ENCODE measurements at regions not wholly inside any gene's neighbourhood (a gene's known extent, or its start where the extent isn't known, plus 50 kb on each side); places are given as distances from the start of the nearest gene placed in this dataset.
"Not testable (repeated sequence)": the region's sequence is repeated elsewhere in the genome, so short reads cannot be mapped to it uniquely, and the experiment has no call there.

DNA sequence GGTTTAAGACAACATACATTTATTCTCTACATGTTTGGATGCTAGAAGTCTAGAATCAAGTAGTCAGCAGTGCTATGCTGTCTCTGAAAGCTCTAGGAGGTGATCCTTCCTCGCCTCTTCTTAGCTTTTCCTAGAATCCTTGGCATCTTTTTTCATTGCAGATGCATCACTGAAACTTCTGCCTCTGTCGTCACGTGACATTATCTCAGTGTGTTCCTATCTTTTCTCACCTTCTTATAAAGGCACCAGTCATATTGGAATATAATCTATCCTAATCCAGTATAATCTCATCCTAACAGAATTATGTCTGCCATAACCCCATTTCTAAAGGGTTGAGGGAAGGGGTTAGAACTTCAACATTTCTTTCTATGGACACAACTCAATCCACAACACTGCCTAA is 851.2 kb upstream of the CRIM1 start:
- intact Hi-C loops (cut with DNase I), result no loop called here
- DNase-seq (ENCODE audit: low spot score), result no peak

DNA sequence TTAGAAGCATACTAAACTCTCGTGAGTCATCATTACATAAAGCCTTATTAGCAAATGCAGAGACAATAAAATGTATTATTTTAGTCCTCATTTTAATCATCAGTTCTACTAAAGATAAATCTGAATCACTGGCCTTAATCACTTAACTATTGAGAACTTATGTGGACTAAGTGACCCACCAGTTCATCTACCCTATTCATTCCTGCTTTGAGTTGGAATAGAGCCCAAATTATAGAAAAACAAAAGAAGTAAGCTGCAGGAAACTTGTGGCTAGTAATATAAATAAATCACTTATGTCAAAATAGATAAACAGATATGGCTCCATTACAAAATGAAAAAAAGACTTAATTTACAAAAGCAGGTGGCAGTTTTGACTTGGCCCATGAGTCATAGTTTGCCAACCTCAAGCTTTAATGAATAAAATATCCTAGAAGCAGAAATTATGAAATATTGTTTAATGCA is 851.8 kb upstream of the CRIM1 start:
- DNase-seq (ENCODE audit: low spot score), result no peak
- intact Hi-C loops (cut with DNase I), result no loop called here

DNA sequence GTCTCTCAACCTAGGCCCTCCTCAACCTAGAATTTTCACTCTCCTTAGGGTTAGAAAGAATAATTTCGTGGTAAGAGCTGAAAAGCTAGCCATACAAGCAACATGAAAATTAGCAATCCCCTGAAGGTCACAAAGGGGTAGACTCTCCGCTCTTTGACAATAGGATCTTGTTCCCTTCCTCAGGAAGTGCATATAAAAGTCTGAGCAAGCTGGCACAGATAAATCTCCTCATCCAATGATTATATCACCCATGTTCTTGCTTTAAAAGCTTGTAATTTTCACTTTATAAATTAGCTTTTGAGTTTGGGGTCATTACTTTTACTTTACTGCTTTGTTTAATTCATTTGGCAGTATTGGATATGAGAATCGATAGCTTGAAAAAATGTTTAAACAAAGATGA is 852.3 kb upstream of the CRIM1 start:
- intact Hi-C loops (cut with DNase I), result no loop called here
- DNase-seq (ENCODE audit: low spot score), result no peak

DNA sequence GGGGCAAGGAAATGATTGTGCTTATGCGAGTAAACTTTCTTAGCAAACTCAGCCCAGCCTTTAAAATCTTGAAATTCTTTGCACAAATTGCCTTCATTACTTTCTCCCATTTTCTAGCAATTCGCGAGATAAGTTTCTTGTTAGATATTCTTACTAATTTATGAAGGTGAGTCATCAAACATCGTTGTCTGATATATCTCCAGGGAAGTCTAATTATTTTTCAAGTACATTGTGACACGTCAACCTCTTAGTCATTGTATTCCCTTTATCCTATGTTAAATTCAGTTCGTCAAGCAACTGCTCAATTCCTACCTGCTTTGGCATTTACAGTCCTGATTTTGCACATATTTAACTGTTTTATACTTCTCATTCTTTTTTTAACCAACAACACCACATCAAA is 854.5 kb upstream of the CRIM1 start:
- intact Hi-C loops (cut with DNase I), result no loop called here
- no peak for DNase-seq (ENCODE audit: low spot score)

DNA sequence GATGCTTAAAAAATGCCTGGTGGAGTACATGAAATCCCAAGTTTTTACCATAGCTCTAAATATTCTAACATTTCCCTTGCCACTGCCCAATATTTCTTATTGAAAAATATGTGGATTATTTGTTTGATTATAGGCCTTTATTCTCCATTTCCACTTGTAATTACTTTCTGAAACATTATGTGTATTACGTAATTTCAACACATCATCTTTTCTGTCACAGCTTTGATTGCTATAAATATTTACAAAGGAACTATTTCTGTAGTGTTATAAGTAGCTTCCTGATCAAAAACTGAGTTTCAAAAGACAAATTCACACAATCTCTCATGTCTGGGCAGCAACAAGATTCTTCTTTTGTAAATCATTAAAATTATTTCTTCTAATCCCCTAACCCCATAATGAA is 859.6 kb upstream of the CRIM1 start:
- intact Hi-C loops (cut with DNase I), result no loop called here
- DNase-seq (ENCODE audit: low spot score), result no peak

DNA sequence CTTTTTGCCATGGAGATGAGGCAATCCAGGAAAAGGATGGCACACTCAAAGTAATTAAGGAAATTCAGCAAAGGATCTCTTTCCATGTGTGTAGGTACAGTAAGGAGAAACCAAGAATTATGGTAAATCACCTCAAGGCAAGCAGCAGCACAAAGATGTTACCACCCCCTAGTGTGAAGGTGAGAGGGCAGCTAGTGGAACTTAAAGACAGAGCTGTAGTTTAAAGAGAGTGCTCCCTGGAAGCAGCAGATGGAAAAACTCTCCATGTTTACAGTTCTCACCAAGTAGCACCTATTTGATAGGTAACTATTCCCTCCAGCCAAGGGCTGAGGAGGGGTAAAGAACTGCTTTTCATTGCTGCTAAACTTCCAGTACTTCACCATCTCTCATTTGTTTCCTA is 860.4 kb upstream of the CRIM1 start:
- intact Hi-C loops (cut with DNase I), result no loop called here
- DNase-seq (ENCODE audit: low spot score), result no peak

DNA sequence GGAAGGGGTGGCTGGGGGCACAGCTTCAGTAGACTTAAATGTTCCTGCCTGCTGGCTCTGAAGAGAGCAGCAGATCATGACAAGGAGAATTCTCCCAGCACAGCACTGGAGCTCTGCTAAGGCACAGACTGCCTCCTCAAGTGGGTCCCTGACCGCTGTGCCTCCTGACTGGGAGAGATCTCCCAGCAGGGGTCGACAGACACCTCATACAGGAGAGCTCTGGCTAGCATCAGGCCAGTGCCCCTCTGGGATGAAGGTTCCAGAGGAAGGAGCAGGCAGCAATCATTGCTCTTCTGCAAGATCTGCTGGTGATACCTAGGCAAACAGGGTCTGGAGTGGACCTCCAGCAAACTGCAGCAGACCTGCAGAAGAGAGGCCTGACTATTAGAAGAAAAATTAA is 877.5 kb upstream of the CRIM1 start:
- intact Hi-C loops (cut with DNase I); DNase-seq (ENCODE audit: low spot score): not testable (repeated sequence)

DNA sequence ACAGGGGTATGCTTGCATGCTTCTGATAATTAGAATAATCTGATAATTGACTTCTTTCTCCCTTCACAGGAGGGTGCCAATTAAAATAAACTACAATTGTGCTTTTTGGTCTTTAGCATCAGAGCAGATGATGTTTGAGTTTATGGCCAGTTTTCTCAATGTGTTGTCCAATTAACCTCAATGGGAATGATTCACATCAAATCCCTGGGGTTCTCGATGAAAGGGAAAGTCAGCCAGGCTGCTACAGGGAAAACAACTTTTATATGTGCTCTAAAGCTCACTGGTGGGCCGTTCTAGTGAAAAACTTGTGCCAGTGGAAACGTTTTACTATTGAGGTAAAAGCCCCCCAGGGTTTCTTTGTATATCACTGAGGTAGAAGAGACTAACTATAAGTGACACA is 887.3 kb upstream of the CRIM1 start:
- intact Hi-C loops (cut with DNase I), result no loop called here
- no peak for DNase-seq (ENCODE audit: low spot score)

DNA sequence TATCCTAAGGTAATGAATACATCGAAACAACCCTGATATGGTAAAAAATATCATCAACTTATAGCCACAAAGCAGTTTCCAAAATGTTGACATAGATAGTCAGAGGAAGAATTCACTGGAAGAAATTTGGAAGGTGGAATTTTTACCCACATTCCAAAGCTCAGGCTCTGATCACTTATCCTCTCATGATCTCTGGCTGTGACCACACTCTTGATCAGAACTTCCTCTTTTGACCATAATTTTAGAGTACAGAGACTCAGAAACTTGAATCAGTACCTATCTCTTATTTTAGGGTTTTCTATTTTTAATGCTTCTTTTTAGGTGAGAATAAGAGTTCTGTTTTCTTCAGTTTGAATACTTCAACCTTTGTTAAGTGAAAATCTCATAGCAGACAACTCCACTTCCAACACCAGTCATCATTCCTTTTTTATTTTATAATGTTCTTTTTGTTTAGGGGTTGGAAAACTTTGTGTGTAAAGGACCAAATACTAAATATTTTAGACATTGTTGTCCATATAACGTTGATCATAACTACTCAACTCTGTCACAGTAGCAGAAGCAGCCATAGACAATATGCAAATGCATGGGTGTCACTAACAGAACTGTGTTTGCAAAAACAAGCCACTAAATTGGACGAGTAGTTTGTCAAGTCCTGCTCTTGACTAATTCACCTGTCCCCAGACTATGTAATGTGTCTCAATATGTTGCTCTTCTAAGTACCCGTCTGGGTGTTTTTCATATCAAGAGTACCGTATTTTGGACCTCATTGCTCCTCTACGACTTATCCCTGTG is 891.6 kb upstream of the CRIM1 start:
- intact Hi-C loops (cut with DNase I), result no loop called here
- no peak for DNase-seq (ENCODE audit: low spot score)

DNA sequence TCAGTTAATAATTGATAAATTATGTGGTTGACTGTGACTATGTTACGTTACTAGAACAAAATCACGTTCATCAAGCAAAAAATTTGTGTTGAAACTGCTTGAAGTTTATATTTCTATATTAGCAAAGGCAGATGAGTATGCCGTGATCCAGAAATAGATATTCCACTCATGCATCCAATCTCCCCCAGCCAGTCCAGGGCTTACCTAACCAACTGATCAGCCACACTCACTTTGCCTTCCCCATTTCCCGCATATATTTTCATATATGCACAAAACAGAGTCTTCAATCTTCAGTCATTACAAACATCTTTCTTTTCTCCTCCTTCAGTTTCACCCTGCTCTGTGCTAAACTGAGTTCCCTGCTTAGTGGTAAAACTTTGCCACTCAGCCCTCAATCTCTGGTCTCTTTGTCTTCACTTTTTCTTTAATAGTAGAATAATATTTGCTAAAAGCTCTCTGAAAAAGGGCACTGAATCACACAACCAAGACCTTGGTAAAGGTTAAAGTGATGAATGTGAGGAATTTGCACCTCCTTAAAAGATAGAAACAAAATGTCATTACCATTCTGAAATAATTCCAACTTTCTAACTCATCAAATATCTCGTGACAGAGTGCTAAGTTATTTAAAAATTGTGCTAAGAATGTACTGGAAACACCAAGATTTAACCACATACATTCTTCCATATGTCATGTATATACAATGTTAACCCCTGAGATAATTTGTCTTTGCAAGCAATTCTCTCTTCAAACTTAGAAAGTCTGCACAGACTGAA is 893.2 kb upstream of the CRIM1 start:
- intact Hi-C loops (cut with DNase I), result no loop called here
- DNase-seq (ENCODE audit: low spot score), result no peak

DNA sequence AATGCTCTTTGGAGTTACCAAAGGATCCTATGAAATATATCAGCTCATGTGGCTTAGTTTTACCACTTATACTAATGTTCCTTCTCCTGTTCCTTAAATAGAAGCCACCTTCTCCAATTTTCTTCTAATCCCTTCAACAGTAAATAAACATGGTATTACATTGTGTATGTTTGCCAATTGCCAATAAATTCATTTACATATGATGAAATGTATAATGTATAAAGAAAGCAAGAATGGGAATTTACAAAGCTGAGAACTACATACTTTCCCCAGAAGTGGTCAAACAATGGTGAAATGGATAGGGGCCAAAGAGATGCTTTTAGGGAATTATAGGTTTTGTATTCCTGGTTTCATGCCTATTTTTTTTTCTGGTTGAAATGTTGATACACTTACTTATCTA is 894.2 kb upstream of the CRIM1 start:
- DNase-seq (ENCODE audit: low spot score), result no peak
- intact Hi-C loops (cut with DNase I), result no loop called here

DNA sequence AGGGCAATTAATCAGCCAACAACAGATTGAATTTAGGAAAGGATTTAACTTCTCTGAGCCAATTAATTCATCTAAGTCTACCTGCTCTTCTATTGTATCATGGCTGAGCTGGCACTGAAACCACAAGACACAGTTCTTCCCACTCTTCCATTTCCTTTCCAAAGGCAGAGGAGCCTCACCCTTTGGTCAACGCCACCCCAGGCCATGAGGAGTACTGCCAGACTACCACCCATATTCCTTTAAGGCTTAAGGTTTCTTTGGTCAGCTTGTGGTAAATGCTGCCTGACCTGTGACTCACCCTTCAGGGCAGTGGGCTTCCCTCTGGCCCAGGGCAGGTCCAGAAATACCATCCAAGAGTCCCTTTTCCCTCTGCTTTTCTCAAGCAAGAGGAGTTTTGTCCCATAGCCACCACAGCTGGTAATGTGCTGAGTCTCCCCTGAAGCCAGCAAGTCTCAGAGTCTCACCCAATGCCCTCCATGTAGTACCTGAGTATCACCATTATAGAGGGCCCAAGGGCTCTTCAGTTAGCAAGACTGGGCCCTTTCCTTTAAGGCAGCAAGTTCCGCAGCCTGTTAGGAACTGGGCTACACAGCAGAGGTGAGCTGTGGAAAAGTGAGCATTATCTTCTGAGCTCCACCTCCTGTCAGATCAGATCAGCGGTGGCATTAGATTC is 900.5 kb upstream of the CRIM1 start:
- DNase-seq (ENCODE audit: low spot score), result no peak
- intact Hi-C loops (cut with DNase I), result no loop called here

DNA sequence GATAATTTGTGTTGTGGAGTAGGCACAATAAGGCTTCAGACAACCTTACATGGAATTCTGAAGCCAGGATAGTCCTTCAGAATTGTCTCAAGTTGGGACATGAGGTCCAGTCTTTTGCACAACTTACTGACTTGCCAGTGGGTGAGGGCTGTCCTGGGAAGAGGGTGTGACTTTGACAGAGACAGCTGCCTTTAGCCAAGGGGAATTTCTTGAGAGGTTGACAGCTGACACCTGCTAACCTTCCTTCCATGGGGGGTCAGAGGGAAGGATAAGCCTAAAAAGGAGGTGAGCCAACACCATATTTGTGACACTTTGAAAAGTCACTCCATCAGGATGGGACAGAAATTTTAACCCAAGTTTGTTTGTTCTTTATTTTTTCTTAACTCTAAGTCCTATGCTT is 907.8 kb upstream of the CRIM1 start:
- intact Hi-C loops (cut with DNase I), result no loop called here
- no peak for DNase-seq (ENCODE audit: low spot score)

DNA sequence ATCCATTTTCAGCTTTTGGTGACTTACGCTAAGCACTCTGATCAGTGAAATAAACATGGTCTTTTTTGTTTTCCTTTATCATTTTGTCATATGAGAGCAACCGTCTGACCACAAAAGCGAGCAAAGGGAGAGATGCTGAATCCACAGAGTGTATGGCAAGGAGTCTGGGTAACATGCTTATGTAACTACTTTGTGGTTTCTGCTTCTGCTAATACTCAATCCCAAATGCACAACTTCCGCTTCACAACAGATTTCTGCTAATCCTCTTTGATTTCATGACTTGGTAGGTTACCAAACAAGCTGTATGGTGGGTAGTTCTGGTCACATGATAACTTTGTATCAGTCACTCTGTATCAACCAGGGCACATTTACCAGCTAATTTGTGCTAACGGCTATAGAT is 908.4 kb upstream of the CRIM1 start:
- DNase-seq (ENCODE audit: low spot score), result no peak
- intact Hi-C loops (cut with DNase I), result no loop called here

DNA sequence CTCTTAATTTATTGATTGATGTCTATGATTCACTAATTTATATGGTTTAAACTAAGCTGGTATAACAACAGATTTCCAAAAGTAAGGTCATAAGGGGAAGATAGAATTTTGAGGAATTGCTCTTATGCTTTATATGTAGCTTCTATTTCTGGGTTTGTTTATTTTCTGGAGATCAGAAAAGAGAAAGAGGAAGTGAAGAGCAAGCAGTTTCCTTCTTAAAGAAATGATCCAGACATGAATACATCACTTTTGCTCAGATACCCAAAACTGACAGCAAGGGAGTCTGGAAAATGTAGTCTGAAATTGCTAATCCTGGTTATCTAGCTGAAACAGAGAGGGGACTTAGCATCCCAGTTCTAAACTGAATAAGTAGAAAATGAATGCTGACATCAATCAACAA is 912.5 kb upstream of the CRIM1 start:
- intact Hi-C loops (cut with DNase I), result no loop called here
- DNase-seq (ENCODE audit: low spot score), result no peak

DNA sequence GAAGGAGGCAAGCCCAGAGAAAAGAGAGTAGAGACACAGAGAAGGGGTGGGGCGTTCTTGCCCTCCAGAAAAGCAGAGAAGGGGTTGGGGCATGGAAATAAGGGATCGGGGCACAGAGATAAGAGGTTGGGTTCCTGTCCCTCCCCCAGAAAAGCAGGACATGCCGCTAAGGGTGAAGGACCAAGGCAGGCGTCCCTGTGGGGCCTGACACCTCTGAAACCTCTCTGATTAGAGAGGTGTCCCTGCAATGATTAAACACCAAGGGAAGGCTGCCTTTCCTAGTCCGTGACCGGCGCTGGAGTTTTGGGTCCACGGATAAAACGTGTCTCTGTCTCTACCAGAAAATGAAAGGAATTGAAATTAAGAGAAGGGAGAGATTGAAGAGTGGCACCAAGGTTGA is 914.0 kb upstream of the CRIM1 start:
- DNase-seq (ENCODE audit: low spot score); intact Hi-C loops (cut with DNase I): not testable (repeated sequence)

DNA sequence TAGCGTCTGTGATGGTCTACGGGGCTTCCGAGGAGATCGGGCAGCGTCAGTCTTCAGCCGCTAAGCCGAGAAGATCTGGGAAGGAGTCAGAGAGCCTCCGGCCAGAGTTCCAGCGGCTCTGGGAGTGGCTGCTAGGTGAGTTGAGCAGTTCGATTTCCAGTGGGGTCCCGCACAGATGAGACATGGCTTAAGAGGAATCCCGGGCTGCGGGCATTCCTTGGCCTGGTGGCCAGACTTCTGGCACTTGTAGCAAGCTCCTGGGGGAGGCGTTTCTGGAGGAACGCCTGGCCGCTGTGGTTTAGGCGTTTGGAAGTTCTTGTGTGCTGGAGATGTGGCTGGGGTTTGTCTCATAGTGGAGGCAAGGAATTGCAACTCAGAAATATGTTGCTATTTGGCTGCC is 915.3 kb upstream of the CRIM1 start:
- intact Hi-C loops (cut with DNase I); DNase-seq (ENCODE audit: low spot score): not testable (repeated sequence)

DNA sequence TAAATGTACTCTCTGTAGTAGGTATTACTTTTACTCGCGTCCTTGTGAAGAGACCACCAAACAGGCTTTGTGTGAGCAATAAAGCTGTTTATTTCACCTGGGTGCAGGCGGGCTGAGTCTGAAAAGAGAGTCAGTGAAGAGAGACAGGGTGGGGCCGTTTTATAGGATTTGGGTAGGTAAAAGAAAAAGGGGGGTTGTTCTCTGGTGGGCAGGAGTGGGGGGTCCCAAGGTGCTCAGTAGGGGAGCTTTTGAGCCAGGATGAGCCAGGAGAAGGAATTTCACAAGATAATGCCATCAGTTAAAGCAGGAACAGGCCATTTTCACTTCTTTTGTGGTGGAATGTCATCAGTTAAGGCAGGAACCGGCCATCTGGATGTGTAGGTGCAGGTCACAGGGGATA is 918.7 kb upstream of the CRIM1 start:
- intact Hi-C loops (cut with DNase I), result not testable (repeated sequence)

DNA sequence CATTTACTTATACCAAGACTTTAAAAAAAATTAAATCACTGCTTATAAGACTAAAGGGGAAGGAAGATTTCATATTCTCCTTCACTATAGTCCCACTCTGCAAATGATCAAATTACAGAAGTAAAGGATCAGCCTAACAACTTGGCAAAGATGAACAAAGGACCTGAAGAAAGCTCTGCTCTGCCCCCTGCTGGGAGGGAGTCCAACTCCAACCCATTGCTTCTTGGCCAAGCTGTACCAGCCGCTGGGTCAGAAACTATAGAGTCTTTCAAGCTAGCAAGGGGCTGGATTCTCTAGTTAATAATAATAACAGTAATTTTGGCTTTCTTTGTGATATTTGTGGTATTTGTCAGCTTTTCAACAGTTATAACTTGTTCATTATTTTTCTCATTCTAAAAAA is 927.0 kb upstream of the CRIM1 start:
- DNase-seq (ENCODE audit: low spot score), result no peak
- intact Hi-C loops (cut with DNase I), result no loop called here

More for the DNA sequence above, 918.7 kb upstream of the CRIM1 start:
- not testable (repeated sequence) for DNase-seq (ENCODE audit: low spot score)

DNA sequence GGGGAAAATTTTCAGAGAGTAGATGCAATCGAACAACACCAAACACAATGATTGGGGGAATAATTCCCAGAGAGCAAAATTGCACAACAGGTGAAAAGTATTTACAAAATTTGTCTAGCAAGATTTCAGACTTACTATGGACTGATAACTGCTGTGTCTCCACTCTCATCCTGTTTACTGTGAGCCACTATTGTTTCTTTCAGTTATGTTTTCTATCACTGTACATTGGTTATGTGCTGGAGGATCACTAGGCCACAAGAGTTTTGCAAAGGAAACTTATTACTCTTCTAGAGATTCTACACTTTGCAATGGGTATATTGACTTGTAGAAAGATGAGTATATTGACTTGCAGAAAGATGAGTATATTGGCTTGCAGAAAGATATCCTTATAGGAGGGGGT is 934.1 kb upstream of the CRIM1 start:
- intact Hi-C loops (cut with DNase I), result no loop called here
- no peak for DNase-seq (ENCODE audit: low spot score)

DNA sequence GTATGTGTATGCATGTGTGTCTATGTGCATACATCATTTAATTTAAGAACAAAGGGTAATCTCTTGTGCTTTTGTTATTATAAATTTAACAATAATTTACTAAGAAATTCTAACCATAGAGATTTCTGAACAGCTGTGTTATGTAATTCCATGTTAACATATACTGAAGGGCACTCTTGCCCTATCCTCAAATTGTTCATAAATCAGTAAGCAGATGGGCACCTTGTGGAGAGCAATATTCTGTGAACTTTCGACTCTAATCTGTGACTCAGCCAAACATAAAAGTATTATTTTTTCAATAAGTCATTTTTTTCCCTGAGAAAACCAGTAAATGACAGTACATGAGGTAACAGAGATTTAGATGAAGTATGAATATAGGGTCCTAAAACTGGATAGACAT is 938.3 kb upstream of the CRIM1 start:
- intact Hi-C loops (cut with DNase I), result no loop called here
- no peak for DNase-seq (ENCODE audit: low spot score)

All from cardiac septum (tissue), 1 donor.